ENCODE measurements at regions not wholly inside any gene's neighbourhood (a gene's known extent, or its start where the extent isn't known, plus 50 kb on each side); places are given as distances from the start of the nearest gene placed in this dataset.

GRCh38 chr4:54976031-54976430 lies 149.4 kb downstream of the KDR start:
- in situ Hi-C loops (cut with MboI; ENCODE audit: low sequenced_read_pairs, unreplicated experiment): no loop called here
- no peak for DNase-seq (ENCODE audit: low spot score)
- no peak for TF ChIP-seq CTCF (IDR thresholded peaks at IDR 0.05; ENCODE audit: borderline replicate concordance, control extremely low read depth, extremely low read depth, insufficient read depth, missing control alignments)

- DNase-seq (ENCODE audit: low spot score): no peak
- in situ Hi-C loops (cut with MboI; ENCODE audit: low sequenced_read_pairs, unreplicated experiment): no loop called here
- no peak for TF ChIP-seq CTCF (IDR thresholded peaks at IDR 0.05; ENCODE audit: borderline replicate concordance, control extremely low read depth, extremely low read depth, insufficient read depth, missing control alignments)
Observed at GRCh38 chr4:54973784-54974183, 151.6 kb downstream of the KDR start.

- in situ Hi-C loops (cut with MboI; ENCODE audit: low sequenced_read_pairs, unreplicated experiment): no loop called here
- peak; percentile 25 for DNase-seq (ENCODE audit: low spot score)
- peak; percentile 62 for TF ChIP-seq CTCF (IDR thresholded peaks at IDR 0.05; ENCODE audit: borderline replicate concordance, control extremely low read depth, extremely low read depth, insufficient read depth, missing control alignments)
Observed at GRCh38 chr4:54971474-54971950, 153.9 kb downstream of the KDR start.

GRCh38 chr4:54967289-54967688 lies 158.1 kb downstream of the KDR start:
- TF ChIP-seq CTCF (IDR thresholded peaks at IDR 0.05; ENCODE audit: borderline replicate concordance, control extremely low read depth, extremely low read depth, insufficient read depth, missing control alignments): no peak
- DNase-seq (ENCODE audit: low spot score): no peak
- in situ Hi-C loops (cut with MboI; ENCODE audit: low sequenced_read_pairs, unreplicated experiment): no loop called here

GRCh38 chr4:54961357-54961975 lies 163.9 kb downstream of the KDR start:
- in situ Hi-C loops (cut with MboI; ENCODE audit: low sequenced_read_pairs, unreplicated experiment): no loop called here
- peak; percentile 24 for TF ChIP-seq CTCF (IDR thresholded peaks at IDR 0.05; ENCODE audit: borderline replicate concordance, control extremely low read depth, extremely low read depth, insufficient read depth, missing control alignments)
- peak; percentile 15 for DNase-seq (ENCODE audit: low spot score)

- DNase-seq (ENCODE audit: low spot score): no peak
- TF ChIP-seq CTCF (IDR thresholded peaks at IDR 0.05; ENCODE audit: borderline replicate concordance, control extremely low read depth, extremely low read depth, insufficient read depth, missing control alignments): no peak
- in situ Hi-C loops (cut with MboI; ENCODE audit: low sequenced_read_pairs, unreplicated experiment): no loop called here
Observed at GRCh38 chr4:54959651-54960116, 165.7 kb downstream of the KDR start.

Data from GM13976 (cell line).